ENCODE measurements at regions not wholly inside any gene's neighbourhood (a gene's known extent, or its start where the extent isn't known, plus 50 kb on each side); places are given as distances from the start of the nearest gene placed in this dataset.

GRCh38 chr10:64067859-64068258, 546.7 kb downstream of the REEP3 start:
- TF ChIP-seq TAF1 (IDR thresholded peaks at IDR 0.05; ENCODE audit: borderline replicate concordance, low read depth, low read length) (no peak), POLR2A (IDR thresholded peaks at IDR 0.05; ENCODE audit: low read depth, low read length) (no peak), POLR2AphosphoS5 (IDR thresholded peaks at IDR 0.05; ENCODE audit: low read depth, low read length) (no peak)

Measured in GM12892 (cell line).